Stimulated activated CD4-positive, alpha-beta T cell treated with anti-CD3 and anti-CD28 coated beads, Interleukin-4, amount 100 ng/mL, for 24 hours (primary cell): ENCODE measurements at regions not wholly inside any gene's neighbourhood (a gene's known extent, or its start where the extent isn't known, plus 50 kb on each side); places are given as distances from the start of the nearest gene placed in this dataset.
"Not testable (repeated sequence)": the region's sequence is repeated elsewhere in the genome, so short reads cannot be mapped to it uniquely, and the experiment has no call there.

Source experiments
- DNase-seq: peaks from one replicate; pipeline ENCODE4 v3.0.0-alpha.2; 2020

DNA sequence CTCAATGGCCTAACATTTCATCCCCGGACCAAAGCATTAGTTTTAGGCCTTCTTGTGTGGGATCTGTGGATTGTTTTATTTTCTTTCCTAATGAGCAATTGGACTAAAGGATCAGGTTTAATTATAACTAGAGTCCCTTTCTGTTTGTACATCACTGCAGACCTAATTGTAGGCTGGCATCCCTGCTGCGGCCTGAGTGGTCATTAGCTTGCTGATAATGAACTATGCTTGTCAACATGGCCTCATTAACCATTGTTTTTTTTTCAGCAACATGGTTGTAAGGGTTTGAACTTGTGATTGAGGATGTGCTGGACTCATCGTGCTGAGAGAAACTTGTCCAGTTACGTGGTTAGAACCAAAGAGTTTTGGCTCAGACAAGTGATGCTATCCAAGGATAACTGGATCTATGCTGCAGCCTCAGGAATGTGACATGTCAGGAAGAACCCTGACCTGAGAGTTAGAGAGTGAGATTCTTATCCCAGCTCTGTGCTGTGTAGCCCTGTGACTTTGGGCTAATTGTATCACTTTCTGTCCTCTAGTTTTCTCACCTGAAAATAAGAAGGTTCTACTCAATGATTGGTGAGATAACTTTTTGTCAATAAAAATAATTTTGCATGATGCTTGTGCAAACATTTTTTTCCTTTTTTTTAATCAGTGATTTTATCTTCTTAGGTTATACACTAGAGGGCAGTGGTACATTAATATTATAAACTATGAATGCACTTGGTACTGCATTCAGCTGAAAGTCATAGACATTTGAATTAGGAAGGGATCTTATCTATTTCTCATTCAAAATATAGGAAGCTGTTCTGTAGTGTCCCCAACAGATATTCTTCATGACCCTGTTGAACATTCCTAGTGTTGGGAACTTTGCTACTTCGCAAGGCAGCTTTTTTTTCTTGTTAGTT lies 140.9 kb downstream of the RNF144B start:
- DNase-seq, result no peak

DNA sequence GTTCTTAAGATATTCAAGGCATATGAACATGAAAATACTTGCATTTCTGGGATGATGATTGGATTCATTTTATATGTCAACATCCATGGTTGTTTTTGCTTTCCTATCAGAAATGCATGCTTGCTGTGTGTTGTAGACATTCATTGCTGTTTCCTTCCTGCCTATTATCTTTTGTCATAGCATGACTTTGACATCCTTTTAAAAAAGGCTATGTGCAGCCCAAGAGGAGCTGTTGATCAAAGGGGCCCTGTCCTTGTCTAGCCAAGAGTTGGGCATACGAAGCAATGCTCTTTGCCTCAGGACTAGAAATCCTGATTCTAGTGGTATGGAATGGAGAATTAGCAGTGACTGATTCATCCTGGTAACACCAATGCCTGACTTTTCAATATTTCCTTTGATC lies 143.1 kb downstream of the RNF144B start:
- no peak for DNase-seq

DNA sequence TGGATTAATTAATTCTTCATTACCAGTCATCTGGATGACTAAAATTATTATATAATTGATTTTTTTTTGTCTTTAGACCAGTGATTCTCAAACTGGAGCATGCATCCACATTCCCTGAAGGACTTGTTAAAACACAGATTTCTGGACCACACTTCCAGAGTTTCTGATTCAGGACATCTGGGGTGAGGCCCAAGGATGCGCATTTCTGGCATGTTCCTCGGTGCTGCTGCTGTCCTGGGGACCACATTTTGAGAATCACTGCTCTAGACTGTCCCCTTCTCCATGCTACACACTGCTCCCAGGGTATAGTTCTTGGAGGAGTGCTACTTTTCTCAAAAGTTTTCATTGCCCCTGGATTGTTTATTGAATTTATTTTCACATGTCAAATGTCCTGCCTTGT lies 145.0 kb downstream of the RNF144B start:
- no peak for DNase-seq

DNA sequence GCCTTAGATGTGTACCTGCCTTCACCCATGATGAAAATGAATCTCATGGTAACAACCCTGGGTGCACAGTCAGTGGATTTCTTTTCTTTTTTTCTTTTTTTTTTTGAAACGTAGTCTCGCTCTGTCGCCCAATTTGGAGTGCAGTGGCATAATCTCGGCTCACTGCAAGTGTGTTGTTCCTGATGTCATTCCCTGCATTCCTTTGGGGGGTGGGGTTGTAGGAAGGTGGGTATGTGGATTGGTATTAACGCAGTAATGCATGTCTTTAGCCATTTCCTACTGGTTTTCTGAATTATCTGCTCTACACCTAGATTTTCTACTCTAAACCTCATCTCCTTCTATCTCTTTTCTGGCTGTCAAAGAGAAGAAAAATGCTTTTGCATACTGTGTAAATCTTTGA lies 146.6 kb downstream of the RNF144B start:
- no peak for DNase-seq

DNA sequence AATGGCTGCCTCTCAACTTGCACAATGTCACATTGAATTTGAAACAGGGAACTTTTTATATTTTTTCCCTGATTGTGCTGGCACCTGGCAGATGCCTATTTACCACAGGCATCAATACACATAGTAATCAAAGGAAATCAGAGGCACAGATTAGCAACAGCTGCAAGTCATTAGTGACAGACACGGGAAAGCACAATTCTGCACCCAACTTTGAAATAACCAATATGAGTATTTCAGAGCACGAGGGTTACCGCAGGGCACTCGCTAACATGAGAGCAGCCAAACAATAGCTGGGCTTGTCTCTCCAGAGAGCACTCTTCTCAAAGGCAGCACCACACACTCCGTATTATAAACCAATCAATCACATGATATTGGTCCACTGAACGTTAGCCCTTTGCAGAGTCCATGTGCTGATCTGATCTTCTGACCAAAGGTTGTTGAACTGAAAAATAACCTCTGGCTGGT lies 149.5 kb downstream of the RNF144B start:
- DNase-seq, result no peak

DNA sequence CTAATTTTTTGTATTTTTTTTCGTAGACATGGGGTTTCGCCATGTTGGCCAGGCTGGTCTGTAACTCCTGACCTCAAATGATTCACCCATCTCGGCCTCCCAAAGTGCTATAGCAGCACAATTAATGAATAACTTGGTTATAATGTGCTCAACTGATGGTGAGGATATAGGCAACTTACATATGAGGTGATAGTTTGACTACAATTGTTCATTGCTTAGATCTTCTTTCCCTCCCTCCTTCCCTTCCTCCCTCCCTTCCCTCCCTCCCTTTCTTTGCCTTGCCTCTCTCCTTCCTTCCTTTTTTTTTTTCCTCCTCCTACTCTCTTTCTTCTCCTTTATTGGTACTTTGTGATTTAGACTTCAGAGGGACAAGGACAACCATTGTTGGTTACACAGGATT lies 151.2 kb downstream of the RNF144B start:
- no peak for DNase-seq

DNA sequence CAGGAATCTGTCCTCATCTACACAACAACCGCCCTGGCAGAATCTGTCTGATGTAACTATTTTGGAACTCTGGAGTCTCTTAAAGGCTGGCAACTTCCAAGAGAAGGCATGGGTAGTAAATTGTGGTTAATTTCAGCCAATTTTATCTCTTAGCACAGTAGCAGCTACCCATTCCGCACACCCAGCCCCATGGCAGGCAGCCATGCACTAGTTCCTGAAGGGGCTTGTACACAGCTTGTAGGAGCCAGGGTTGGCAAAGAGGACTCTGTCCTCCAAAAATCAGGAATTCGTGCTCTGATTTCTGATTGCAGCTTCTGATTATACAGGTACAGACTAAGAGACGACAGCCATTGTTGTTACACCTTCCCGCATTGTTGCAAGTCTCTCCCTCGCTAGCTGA lies 155.9 kb downstream of the RNF144B start:
- no peak for DNase-seq

DNA sequence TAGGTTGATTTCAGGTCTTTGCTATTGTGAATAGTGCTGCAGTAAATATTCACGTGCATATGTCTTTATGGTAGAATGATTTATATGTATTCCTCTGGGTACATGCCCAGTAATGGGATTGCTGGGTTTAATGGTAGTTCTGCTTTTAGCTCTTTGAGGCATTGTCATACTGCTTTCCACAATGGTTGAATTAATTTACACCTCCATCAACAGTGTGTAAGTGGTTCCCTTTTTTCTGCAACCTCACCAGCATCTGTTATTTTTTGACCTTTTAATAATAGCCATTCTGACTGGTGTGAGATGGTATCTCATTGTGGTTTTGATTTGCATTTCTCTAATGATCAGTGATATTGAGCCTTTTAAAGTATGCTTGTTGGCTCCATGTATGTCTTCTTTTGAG lies 158.0 kb downstream of the RNF144B start:
- not testable (repeated sequence) for DNase-seq

DNA sequence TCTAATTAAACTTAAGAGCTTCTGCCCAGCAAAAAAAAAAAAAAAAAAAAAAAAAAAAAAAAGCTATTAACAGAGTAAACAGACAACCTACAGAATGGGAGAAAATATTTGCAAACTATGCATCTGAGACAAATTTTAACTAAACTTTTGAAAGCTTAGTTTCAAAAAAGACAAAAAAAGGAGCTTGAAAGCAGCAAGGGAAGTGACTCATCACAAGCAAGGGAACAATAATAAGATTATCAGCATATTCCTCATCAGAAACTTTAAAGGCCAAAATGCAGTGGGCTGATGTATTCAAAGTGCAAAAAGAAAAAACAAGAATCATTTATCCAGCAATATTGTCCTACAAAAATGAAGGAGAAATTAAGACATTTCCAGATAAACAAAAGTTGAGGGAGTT lies 158.6 kb downstream of the RNF144B start:
- DNase-seq, result no peak

DNA sequence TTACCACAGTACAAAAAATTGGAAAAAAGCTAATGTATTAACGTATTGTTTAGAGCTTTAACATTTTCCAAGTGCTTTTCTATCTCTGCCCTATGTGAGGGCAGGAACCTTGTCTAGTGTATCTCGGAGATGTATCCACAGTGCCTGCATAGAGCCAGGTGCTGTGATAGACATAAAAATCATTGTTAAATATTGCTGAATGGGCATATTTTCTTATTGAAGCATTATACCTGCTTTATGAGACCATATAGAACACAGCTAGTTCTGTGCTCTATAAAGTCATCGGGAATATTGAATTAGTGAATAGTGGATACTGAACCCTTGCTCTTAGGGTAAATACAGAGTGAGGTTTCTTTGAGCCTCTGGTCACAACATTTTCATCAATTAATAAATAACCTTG lies 163.0 kb downstream of the RNF144B start:
- no peak for DNase-seq

DNA sequence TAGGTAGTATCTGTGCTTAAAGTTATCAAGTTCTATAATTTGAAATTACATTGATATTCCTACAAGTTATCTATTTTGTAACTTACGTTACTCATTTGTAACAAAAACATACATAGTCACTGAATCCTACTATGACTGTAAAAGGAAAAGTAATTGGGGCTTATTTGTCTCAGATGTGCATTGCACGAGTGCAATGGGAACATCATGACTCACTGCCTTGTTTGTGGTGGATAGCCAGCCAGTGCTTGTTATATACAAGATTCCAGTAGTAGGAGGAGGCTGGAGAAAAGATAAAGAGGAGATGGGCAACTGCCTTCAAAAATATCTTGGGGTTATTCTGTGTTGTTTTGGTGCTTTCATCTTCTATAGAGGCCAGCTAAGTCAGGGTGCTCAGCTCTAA lies 164.1 kb downstream of the RNF144B start:
- DNase-seq, result no peak

DNA sequence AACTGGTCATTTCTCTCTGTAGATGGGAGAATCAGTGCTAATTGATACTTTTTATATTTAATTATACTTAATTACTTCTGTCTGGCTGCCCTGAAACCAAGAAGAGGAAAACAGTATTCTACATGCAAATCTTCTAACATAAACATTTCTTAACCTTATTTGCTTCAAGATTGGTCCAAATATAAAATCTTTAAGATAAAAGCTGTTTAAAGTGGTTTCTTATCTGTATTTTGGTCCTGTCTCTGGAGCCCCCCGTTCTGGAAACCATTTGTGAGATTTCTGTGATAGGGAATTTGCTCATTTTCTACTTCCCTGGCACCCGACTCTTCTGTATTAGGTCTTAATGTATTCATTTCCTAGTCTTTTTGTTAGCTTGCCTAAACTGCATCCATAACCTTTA lies 168.6 kb downstream of the RNF144B start:
- DNase-seq, result no peak

DNA sequence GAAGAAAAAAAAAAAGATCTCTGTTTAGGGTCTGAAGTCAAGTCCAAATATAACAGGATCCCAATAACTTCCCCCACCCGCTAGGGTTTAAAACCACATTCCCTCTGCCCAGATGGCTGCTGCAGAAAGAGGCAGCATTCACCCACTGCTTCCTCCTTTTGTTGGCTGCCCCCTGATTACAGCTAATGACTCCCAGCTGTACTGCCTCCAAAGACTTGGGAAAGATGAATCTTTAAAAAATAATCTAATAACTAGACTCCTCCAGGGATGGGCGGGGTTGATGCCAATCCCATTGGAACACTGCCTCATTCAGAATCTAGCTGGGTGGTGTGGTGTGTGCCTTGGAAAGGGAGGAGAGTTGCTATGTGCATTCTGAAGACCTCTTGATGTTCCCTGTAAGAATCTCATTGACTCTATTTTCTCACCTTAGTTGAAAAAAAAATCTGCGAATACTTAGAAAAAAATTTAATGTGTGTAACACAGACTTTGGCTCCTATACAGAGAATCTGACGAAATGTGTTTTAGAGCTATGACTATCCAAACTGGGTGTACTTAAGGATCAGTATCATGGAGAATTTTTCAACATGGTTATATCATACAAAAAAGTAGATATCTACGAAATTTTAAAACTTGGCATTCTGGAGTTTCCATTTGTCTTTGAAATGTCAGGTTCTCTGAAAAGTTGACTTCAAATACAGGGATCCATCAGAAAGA lies 174.0 kb downstream of the RNF144B start:
- no peak for DNase-seq

DNA sequence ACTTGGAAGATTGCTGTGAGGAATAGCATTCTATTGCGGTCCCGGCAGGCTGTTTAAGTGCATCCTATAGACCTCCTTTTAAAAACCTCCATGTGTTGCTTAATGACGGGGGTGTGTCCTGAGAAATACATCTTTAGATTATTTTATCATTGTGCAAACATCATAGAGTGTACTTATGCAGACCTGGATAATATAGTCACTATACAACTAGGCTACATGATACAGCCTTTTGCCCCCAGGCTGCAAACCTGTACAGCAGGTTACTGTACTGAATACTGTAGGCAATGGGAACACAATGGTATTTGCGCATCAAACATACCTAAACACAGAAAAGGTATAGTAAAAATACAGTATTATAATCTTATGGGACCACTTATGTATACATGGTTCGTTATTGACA lies 175.6 kb downstream of the RNF144B start:
- no peak for DNase-seq

DNA sequence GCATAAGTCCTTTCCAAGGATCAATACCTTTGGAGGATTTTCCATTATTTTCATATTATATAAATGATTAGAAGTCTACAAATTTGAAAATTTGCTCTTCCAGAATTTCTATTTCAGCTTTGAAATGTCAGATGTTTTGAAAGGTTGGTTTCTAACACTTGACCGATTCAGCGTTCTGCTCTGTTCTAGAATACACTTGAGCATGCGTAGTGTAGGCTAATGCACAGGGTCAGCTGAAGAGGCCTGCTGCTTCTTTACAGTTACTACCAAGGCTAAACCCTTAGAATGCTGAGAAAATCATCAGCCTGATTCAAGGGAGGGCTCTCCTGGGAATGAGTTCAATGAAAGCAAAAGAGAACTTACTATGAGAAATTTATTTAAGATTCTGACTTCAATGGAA lies 177.6 kb downstream of the RNF144B start:
- no peak for DNase-seq

DNA sequence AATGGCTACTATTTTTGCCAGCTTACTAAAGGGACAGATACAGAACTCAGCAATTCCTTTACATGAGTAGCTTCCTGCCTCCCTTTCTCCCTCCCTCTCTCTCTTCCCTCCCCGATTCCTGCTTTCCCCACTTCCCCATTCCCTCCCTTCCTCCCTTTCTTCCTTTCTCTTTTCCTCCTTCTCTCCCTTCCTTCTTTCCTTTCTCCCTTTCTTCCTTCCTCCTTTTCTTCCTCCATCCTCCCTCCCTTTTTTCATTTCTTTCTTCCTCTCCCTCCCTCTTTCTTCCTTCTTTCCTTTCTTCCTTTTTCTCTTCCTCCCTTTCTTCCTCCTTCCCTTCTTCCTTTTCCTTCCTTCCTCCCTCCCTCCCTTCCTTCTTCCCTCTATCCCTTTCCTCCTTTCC lies 178.1 kb downstream of the RNF144B start:
- DNase-seq, result no peak

DNA sequence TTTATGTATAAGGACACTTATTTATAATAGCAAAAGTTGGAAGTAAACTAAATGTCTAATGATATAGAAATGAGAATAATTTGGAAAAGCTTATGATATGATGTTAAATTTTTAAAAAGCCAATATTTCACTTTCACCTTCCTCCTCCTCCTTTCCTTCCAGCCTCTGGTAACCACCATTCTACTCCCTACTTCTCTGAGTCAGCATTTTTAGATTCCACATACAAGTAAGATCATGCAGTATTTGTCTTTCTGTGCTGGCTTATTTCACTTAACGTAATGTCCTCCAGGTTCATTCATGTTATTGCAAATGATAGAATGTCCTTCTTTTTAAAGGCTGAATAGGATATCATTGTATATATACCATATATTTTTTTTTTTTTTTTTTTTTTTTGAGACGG lies 180.2 kb downstream of the RNF144B start:
- DNase-seq, result no peak

DNA sequence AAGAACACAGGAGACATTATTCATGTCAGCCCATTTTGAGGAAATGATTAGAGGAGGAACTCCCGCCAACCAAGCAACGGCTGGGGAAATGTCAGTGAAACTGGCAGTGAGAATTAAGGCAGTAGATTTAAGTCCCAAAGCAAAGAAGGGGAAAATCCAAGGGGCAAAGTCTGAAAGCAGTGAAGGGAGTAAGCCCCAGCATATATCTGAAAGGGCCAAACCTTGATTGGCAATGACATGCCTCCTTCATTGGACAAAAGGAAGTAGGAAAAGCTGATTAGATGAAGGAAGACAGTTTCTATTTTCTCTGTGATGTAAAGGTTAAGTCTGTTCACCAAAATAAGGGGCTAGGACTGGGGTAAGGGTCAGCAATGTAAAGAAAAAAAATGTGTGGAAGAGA lies 190.3 kb downstream of the RNF144B start:
- no peak for DNase-seq

DNA sequence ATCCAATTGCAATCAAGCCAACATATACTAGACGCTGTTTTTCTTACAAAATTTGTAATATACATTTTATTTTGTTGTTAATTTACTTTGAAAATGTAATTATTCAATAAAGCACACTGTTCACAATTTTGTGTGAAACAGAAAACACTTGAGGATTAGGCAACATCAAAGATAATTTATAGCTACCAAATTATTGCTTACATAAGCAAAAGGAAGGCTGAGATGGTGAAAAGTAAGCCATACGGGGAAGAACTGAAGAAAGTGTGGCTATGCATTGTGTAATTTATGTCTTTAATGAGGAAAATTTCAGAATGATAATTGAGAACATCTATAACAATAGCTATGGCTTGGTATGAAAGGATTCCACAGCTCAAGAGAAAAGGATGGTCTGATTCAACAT lies 192.0 kb downstream of the RNF144B start:
- DNase-seq, result no peak

DNA sequence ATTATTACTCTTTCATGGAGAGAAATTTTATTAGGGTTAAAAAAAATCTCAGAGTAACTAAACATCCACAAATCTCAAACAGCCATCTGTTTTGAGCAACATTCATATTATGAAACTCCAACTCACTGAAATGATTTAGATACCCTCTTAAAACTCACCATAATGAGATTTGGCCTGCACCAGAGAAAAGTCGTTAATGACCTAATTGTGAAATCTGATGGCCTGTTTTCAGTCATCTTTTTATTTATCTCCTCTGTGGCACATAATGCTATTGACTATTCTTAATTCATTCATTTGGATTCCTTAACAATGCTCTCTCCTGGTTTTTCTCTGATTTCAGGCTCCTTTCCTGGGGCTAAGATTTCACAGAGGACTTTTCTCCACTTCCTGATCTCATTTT lies 192.7 kb downstream of the RNF144B start:
- no peak for DNase-seq

DNA sequence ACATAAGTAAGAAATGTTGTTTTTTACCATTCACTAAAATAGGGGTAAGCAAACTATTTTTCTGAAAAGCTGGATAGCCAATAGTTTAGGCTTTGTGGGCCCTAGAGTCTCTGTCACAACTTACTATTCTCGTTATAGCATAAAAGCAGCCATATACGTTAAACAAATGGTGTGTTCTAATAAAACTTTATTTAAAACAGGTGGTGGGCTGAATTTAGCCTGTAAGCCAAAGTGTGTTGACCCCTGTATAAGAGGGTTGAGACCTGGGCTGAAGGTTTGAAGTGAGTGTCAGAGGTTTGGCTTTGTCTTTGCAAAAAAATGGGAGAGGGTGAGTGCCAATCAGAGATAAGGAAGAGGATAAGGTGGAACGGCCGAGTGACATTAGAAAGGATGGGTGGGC lies 197.2 kb downstream of the RNF144B start:
- DNase-seq, result no peak

DNA sequence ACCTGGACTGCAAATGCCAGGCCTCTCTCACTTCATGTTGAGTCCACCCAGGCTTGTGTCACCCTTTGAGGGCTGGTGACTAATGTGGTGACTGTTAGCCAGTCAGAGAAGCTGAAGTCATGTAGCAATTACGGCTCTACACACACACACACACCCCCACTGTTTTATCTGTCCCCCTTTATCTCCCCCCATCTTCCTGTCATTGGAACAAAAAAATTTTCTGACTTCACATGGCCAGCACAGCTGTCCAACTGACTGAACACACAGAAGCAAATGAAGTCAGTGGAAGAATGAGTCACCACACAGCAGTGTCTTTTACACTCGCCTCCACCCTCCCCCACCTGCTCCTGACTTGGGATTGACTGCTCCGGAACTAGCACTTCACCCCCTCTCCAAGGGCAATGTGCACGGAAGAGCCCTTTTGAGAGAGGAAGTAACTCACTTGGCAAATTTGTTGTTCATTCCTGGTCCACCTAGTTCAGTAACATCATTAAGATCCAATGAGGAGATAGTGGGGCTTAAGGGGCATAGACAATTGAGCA lies 198.0 kb downstream of the RNF144B start:
- no peak for DNase-seq

DNA sequence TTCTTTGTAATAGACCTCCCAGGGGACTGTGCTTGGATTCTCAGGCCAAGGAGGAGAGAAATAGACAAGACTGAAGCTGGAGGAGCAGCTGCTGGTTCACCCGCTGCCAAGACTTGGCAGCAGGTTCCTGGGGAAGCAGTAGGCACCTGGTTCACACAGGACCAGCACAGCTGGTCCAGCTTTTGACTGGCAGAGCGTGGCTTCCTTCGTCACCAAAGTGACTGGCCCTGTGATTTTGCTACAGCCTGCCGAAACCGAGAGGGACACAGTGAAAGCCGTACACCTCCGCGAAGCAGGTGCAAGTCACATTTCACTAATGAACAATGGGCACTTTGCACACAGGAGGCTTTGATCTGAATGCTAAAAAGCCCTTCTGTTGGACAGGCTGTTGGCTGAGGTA lies 199.0 kb downstream of the RNF144B start:
- no peak for DNase-seq
